ENCODE measurements at regions not wholly inside any gene's neighbourhood (a gene's known extent, or its start where the extent isn't known, plus 50 kb on each side); places are given as distances from the start of the nearest gene placed in this dataset.
"Not testable (repeated sequence)": the region's sequence is repeated elsewhere in the genome, so short reads cannot be mapped to it uniquely, and the experiment has no call there.

- no peaks in the 10 kb centered on the region for H3K4me1 ChIP-seq (ENCODE audit: control insufficient read depth, low read depth, low read length)
- no peaks in the 10 kb centered on the region for H3K9me3 ChIP-seq (ENCODE audit: control insufficient read depth, low read depth, low read length)
- H3K27ac ChIP-seq (ENCODE audit: low read length) = no peak overlapping the region
- H3K9ac ChIP-seq (ENCODE audit: low read length) = no peak overlapping the region
- no peaks in the 10 kb centered on the region for H3K36me3 ChIP-seq (ENCODE audit: control insufficient read depth, low read depth, low read length)
- no peaks in the 10 kb centered on the region for H3K27me3 ChIP-seq (ENCODE audit: control insufficient read depth, insufficient read depth, low read length)
- no peak overlapping the region for H3K4me3 ChIP-seq (ENCODE audit: low read length)
These were observed 958.6 kb downstream of the TRAM1L1 start for GRCh38 chr4:116126794-116127193.

- no peak overlapping the region for H3K4me3 ChIP-seq (ENCODE audit: low read length)
- no peaks in the 10 kb centered on the region for H3K4me1 ChIP-seq (ENCODE audit: control insufficient read depth, low read depth, low read length)
- H3K36me3 ChIP-seq (ENCODE audit: control insufficient read depth, low read depth, low read length) = no peaks in the 10 kb centered on the region
- no peaks in the 10 kb centered on the region for H3K27me3 ChIP-seq (ENCODE audit: control insufficient read depth, insufficient read depth, low read length)
- H3K9ac ChIP-seq (ENCODE audit: low read length) = no peak overlapping the region
- H3K9me3 ChIP-seq (ENCODE audit: control insufficient read depth, low read depth, low read length) = no peaks in the 10 kb centered on the region
- no peak overlapping the region for H3K27ac ChIP-seq (ENCODE audit: low read length)
These were observed 963.3 kb downstream of the TRAM1L1 start for GRCh38 chr4:116122124-116122523.

- Histone ChIP-seq H3K4me3 (ENCODE audit: low read length) (no peak overlapping the region), H3K9ac (ENCODE audit: low read length) (no peak overlapping the region), H3K4me1 (ENCODE audit: control insufficient read depth, low read depth, low read length) (no peaks in the 10 kb centered on the region), H3K9me3 (ENCODE audit: control insufficient read depth, low read depth, low read length) (no peaks in the 10 kb centered on the region), H3K27ac (ENCODE audit: low read length) (no peak overlapping the region), H3K36me3 (ENCODE audit: control insufficient read depth, low read depth, low read length) (no peaks in the 10 kb centered on the region), H3K27me3 (ENCODE audit: control insufficient read depth, insufficient read depth, low read length) (no peaks in the 10 kb centered on the region)
These were observed 967.2 kb downstream of the TRAM1L1 start for GRCh38 chr4:116118221-116118620.

- not testable (repeated sequence) for H3K4me1 ChIP-seq (ENCODE audit: control insufficient read depth, low read depth, low read length); H3K9me3 ChIP-seq (ENCODE audit: control insufficient read depth, low read depth, low read length); H3K36me3 ChIP-seq (ENCODE audit: control insufficient read depth, low read depth, low read length)
These were observed 972.5 kb downstream of the TRAM1L1 start for GRCh38 chr4:116112861-116113260.

GRCh38 chr4:116110713-116111112 is 974.7 kb downstream of the TRAM1L1 start:
- no peaks in the 10 kb centered on the region for H3K4me1 ChIP-seq (ENCODE audit: control insufficient read depth, low read depth, low read length)
- H3K27ac ChIP-seq (ENCODE audit: low read length) = no peak overlapping the region
- H3K9me3 ChIP-seq (ENCODE audit: control insufficient read depth, low read depth, low read length) = no peaks in the 10 kb centered on the region
- H3K36me3 ChIP-seq (ENCODE audit: control insufficient read depth, low read depth, low read length) = no peaks in the 10 kb centered on the region
- H3K9ac ChIP-seq (ENCODE audit: low read length) = no peak overlapping the region
- H3K4me3 ChIP-seq (ENCODE audit: low read length) = no peak overlapping the region
- H3K27me3 ChIP-seq (ENCODE audit: control insufficient read depth, insufficient read depth, low read length) = no peaks in the 10 kb centered on the region

More at GRCh38 chr4:116112861-116113260, 972.5 kb downstream of the TRAM1L1 start:
- not testable (repeated sequence) for H3K9ac ChIP-seq (ENCODE audit: low read length); H3K27me3 ChIP-seq (ENCODE audit: control insufficient read depth, insufficient read depth, low read length); H3K4me3 ChIP-seq (ENCODE audit: low read length); H3K27ac ChIP-seq (ENCODE audit: low read length)

- no peaks in the 10 kb centered on the region for H3K27me3 ChIP-seq (ENCODE audit: control insufficient read depth, insufficient read depth, low read length)
- H3K4me1 ChIP-seq (ENCODE audit: control insufficient read depth, low read depth, low read length) = no peaks in the 10 kb centered on the region
- H3K9me3 ChIP-seq (ENCODE audit: control insufficient read depth, low read depth, low read length) = no peaks in the 10 kb centered on the region
- no peak overlapping the region for H3K27ac ChIP-seq (ENCODE audit: low read length)
- H3K36me3 ChIP-seq (ENCODE audit: control insufficient read depth, low read depth, low read length) = no peaks in the 10 kb centered on the region
- H3K9ac ChIP-seq (ENCODE audit: low read length) = no peak overlapping the region
- H3K4me3 ChIP-seq (ENCODE audit: low read length) = no peak overlapping the region
These were observed 976.8 kb downstream of the TRAM1L1 start for GRCh38 chr4:116108606-116109005.

- H3K4me3 ChIP-seq (ENCODE audit: low read length) = no peak overlapping the region
- no peak overlapping the region for H3K27ac ChIP-seq (ENCODE audit: low read length)
- no peaks in the 10 kb centered on the region for H3K27me3 ChIP-seq (ENCODE audit: control insufficient read depth, insufficient read depth, low read length)
- no peaks in the 10 kb centered on the region for H3K9me3 ChIP-seq (ENCODE audit: control insufficient read depth, low read depth, low read length)
- no peaks in the 10 kb centered on the region for H3K36me3 ChIP-seq (ENCODE audit: control insufficient read depth, low read depth, low read length)
- H3K9ac ChIP-seq (ENCODE audit: low read length) = no peak overlapping the region
- no peaks in the 10 kb centered on the region for H3K4me1 ChIP-seq (ENCODE audit: control insufficient read depth, low read depth, low read length)
These were observed 984.1 kb downstream of the TRAM1L1 start for GRCh38 chr4:116101321-116101720.

GRCh38 chr4:116099596-116099995 is 985.8 kb downstream of the TRAM1L1 start:
- Histone ChIP-seq H3K27me3 (ENCODE audit: control insufficient read depth, insufficient read depth, low read length) (no peaks in the 10 kb centered on the region), H3K9ac (ENCODE audit: low read length) (no peak overlapping the region), H3K27ac (ENCODE audit: low read length) (no peak overlapping the region), H3K9me3 (ENCODE audit: control insufficient read depth, low read depth, low read length) (no peaks in the 10 kb centered on the region), H3K36me3 (ENCODE audit: control insufficient read depth, low read depth, low read length) (no peaks in the 10 kb centered on the region), H3K4me1 (ENCODE audit: control insufficient read depth, low read depth, low read length) (peaks cover 12% of the 10 kb centered on the region), H3K4me3 (ENCODE audit: low read length) (no peak overlapping the region)

- H3K9me3 ChIP-seq (ENCODE audit: control insufficient read depth, low read depth, low read length); H3K27me3 ChIP-seq (ENCODE audit: control insufficient read depth, insufficient read depth, low read length): not testable (repeated sequence)
These were observed 983.9 kb upstream of the NDST4 start for GRCh38 chr4:116097353-116097752.

GRCh38 chr4:116092961-116093360 is 979.5 kb upstream of the NDST4 start:
- no peaks in the 10 kb centered on the region for H3K9me3 ChIP-seq (ENCODE audit: control insufficient read depth, low read depth, low read length)
- H3K27ac ChIP-seq (ENCODE audit: low read length) = no peak overlapping the region
- no peak overlapping the region for H3K4me3 ChIP-seq (ENCODE audit: low read length)
- no peaks in the 10 kb centered on the region for H3K36me3 ChIP-seq (ENCODE audit: control insufficient read depth, low read depth, low read length)
- no peak overlapping the region for H3K9ac ChIP-seq (ENCODE audit: low read length)
- H3K4me1 ChIP-seq (ENCODE audit: control insufficient read depth, low read depth, low read length) = peaks cover 12% of the 10 kb centered on the region
- H3K27me3 ChIP-seq (ENCODE audit: control insufficient read depth, insufficient read depth, low read length) = no peaks in the 10 kb centered on the region

More at GRCh38 chr4:116097353-116097752, 983.9 kb upstream of the NDST4 start:
- H3K9ac ChIP-seq (ENCODE audit: low read length); H3K4me3 ChIP-seq (ENCODE audit: low read length); H3K27ac ChIP-seq (ENCODE audit: low read length); H3K36me3 ChIP-seq (ENCODE audit: control insufficient read depth, low read depth, low read length): not testable (repeated sequence)
- peaks cover 12% of the 10 kb centered on the region for H3K4me1 ChIP-seq (ENCODE audit: control insufficient read depth, low read depth, low read length)

GRCh38 chr4:116088771-116089170 is 975.4 kb upstream of the NDST4 start:
- no peaks in the 10 kb centered on the region for H3K27me3 ChIP-seq (ENCODE audit: control insufficient read depth, insufficient read depth, low read length)
- no peaks in the 10 kb centered on the region for H3K36me3 ChIP-seq (ENCODE audit: control insufficient read depth, low read depth, low read length)
- H3K4me3 ChIP-seq (ENCODE audit: low read length) = no peak overlapping the region
- no peaks in the 10 kb centered on the region for H3K4me1 ChIP-seq (ENCODE audit: control insufficient read depth, low read depth, low read length)
- H3K9me3 ChIP-seq (ENCODE audit: control insufficient read depth, low read depth, low read length) = no peaks in the 10 kb centered on the region
- H3K9ac ChIP-seq (ENCODE audit: low read length) = no peak overlapping the region
- no peak overlapping the region for H3K27ac ChIP-seq (ENCODE audit: low read length)

- Histone ChIP-seq H3K9ac (ENCODE audit: low read length) (no peak overlapping the region), H3K4me3 (ENCODE audit: low read length) (no peak overlapping the region), H3K36me3 (ENCODE audit: control insufficient read depth, low read depth, low read length) (no peaks in the 10 kb centered on the region), H3K9me3 (ENCODE audit: control insufficient read depth, low read depth, low read length) (no peaks in the 10 kb centered on the region), H3K27me3 (ENCODE audit: control insufficient read depth, insufficient read depth, low read length) (no peaks in the 10 kb centered on the region), H3K4me1 (ENCODE audit: control insufficient read depth, low read depth, low read length) (no peaks in the 10 kb centered on the region), H3K27ac (ENCODE audit: low read length) (no peak overlapping the region)
These were observed 969.5 kb upstream of the NDST4 start for GRCh38 chr4:116082808-116083366.

Measured in iPS-18a (cell line).